HUES64 (cell line): ENCODE measurements at regions not wholly inside any gene's neighbourhood (a gene's known extent, or its start where the extent isn't known, plus 50 kb on each side); places are given as distances from the start of the nearest gene placed in this dataset.

ENCODE experiments used
- H3K27ac ChIP-seq: 2 replicates; pipeline ENCODE4 v1.7.0; 2013; ENCODE audit warnings: low read depth, low read length, inconsistent platforms
- H3K27me3 ChIP-seq: 2 replicates; pipeline ENCODE4 v1.6.1; 2013; ENCODE audit warnings: mild to moderate bottlenecking, low read length; ENCODE audit not compliant: insufficient read depth
- H3K36me3 ChIP-seq: 2 replicates; pipeline ENCODE4 v1.6.1; 2013; ENCODE audit warnings: mild to moderate bottlenecking, low read length; ENCODE audit not compliant: insufficient read depth
- H3K4me1 ChIP-seq: 2 replicates; pipeline ENCODE4 v1.6.1; 2013; ENCODE audit warnings: mild to moderate bottlenecking, low read length, moderate library complexity; ENCODE audit not compliant: insufficient read depth
- H3K4me3 ChIP-seq: 2 replicates; pipeline ENCODE4 v1.5.1; 2013; ENCODE audit warnings: mild to moderate bottlenecking, low read length, moderate library complexity
- H3K9ac ChIP-seq: 2 replicates; pipeline ENCODE4 v1.6.1; 2013; ENCODE audit warnings: mild to moderate bottlenecking, low read depth, low read length
- H3K9me3 ChIP-seq: 2 replicates; pipeline ENCODE4 v1.6.1; 2013; ENCODE audit warnings: low read depth, low read length; ENCODE audit not compliant: insufficient read depth
- WGBS: fragments of 150-250, 120-280 bp; methylation state at CpG from one replicate; pipeline ENCODE4 v1.1.7; 2013; ENCODE audit warnings: missing lambda C conversion rate; 5-methylcytosine and 5-hydroxymethylcytosine counted together

DNA sequence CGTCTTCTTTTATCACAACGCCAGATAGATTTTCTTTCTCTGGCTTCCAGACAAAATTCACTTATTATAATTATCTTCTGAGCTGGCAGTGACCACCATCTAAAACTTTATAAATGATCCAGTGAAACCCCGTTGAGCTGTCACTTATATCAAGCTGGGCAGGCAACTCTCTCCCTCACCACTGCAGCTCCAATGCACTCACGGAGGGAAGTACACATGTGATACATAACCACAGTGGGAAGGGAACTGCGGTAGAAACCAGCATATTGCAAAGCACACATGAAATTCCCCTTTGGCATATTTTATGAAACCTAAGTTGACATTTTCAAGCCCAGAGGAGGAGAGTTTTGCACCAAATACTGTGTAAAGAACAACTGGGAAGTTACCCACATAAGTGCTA is 536.9 kb downstream of the HACE1 start:
- Histone ChIP-seq H3K9me3 (no peaks in the 10 kb centered on the region), H3K9ac (no peak overlapping the region), H3K27me3 (no peaks in the 10 kb centered on the region), H3K27ac (no peak overlapping the region), H3K36me3 (no peaks in the 10 kb centered on the region), H3K4me3 (no peak overlapping the region), H3K4me1 (peaks cover 6% of the 10 kb centered on the region; the same call in 1 of the 2 replicates)
- WGBS: 95% methylated on average over 5 of the region's 5 CpGs

DNA sequence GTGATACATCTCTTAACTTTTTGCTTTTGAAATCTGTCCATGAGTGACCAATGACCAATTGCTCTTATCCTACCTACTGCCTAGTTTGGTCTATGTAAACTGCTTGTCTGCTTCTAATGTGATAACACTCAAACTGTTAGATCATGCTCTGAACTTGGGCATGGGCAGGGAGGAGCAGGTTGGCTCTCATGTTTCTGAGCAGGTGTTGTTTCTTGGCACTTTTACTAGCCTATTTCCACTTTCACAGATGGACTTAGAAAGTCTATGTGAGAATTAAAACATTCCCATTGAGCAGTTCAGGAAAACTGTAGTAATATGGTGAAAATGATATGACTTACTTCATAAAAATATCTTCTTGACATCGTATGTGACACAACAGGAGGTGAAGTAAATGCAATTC is 538.4 kb downstream of the HACE1 start:
- Histone ChIP-seq H3K9ac (no peak overlapping the region), H3K4me3 (no peak overlapping the region), H3K27me3 (no peaks in the 10 kb centered on the region), H3K4me1 (peaks cover 4% of the 10 kb centered on the region; the same call in 1 of the 2 replicates), H3K27ac (no peak overlapping the region), H3K36me3 (no peaks in the 10 kb centered on the region), H3K9me3 (no peaks in the 10 kb centered on the region)
- no CpG with 5 or more reads among the region's 1 CpG for WGBS

DNA sequence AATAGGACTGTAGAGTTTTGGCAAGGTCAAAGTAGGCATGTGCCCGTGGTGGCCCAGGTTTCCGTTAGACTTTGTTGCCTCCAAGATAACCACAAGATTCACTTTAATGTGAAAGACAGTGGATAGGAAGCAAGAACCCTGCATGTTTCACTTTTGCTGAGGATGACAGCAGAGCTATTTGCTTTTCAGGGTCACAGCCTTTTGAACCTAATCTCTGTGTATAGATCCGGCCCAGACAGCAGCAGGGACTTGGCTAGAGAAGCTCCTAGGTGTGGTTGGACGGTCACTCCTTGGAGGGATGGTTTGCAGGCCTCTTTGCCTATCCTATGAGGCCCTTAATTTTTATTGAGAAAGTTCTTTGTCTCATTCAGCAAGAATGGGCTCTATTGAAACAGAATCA is 538.8 kb downstream of the HACE1 start:
- H3K27me3 ChIP-seq: no peaks in the 10 kb centered on the region
- H3K9me3 ChIP-seq: no peaks in the 10 kb centered on the region
- no peak overlapping the region for H3K9ac ChIP-seq
- H3K4me1 ChIP-seq: peaks cover 2% of the 10 kb centered on the region; the same call in 1 of the 2 replicates
- H3K4me3 ChIP-seq: no peak overlapping the region
- H3K27ac ChIP-seq: no peak overlapping the region
- WGBS: 69% methylated on average over 4 of the region's 4 CpGs
- no peaks in the 10 kb centered on the region for H3K36me3 ChIP-seq

DNA sequence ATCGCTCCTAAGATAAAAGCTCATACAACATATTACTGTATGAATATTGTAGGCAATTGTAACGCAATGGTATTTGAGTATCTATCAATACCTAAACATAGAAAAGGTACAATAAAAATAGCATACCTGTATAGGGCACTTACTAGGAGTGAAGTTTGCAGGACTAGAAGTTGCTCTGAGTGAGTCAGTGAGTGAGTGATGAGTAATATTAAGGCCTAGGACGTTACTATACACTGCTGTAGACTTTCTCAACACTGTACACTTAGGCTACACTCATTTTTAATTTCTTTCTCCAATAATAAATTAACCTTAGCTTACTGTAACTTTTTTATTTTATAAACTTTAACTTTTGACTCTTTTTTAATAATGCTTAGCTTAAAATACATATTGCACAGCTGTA is 546.9 kb downstream of the HACE1 start:
- Histone ChIP-seq H3K36me3 (no peaks in the 10 kb centered on the region), H3K27me3 (no peaks in the 10 kb centered on the region), H3K27ac (no peak overlapping the region), H3K4me3 (no peak overlapping the region), H3K4me1 (no peaks in the 10 kb centered on the region), H3K9me3 (no peaks in the 10 kb centered on the region), H3K9ac (no peak overlapping the region)
- WGBS: 83% methylated on average over 1 of the region's 3 CpGs

DNA sequence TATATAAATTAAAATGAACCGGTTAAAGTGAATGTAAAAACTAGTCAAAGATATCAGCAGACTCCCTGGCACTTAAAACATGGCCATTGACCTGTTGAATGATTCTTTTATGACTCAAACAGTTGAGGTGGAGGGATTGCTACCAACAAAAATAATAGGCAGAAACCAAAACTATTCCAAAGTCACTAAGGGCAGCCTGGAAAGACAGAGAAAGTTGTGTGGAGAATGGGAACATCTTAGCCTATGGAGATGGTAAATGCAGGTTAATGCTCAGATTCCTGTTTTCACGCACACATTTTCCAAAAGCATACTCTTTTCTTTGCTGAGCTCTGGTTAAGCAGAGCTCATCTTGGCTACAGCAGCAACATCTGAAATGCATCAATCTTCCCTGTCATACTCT is 553.5 kb downstream of the HACE1 start:
- Histone ChIP-seq H3K27ac (no peak overlapping the region), H3K36me3 (no peaks in the 10 kb centered on the region), H3K9me3 (no peaks in the 10 kb centered on the region), H3K9ac (no peak overlapping the region), H3K27me3 (no peaks in the 10 kb centered on the region), H3K4me1 (peaks cover 3% of the 10 kb centered on the region; the same call in 1 of the 2 replicates), H3K4me3 (no peak overlapping the region)
- 97% methylated on average over 1 of the region's 2 CpGs for WGBS

DNA sequence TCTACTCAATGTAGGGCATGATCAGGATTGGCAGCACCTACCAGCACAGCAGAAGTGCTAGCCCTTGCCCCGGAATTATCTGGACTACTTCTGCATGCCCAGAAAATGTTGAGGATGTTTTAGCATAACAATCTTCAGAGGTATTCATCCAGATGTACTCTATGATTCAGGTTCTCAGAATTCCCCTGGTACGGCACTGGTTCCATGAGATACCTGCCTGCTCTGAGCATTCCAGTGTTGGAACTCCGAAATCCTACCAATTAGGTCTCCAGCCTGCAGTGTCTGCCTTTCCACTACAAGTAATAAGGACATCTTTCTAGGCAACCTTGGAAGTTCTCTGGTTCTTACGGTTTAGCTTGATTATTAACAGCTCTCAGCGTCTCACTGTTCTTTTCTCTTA is 554.5 kb downstream of the HACE1 start:
- Histone ChIP-seq H3K9ac (no peak overlapping the region), H3K27me3 (no peaks in the 10 kb centered on the region), H3K36me3 (no peaks in the 10 kb centered on the region), H3K4me1 (peaks cover 4% of the 10 kb centered on the region; the same call in 1 of the 2 replicates), H3K9me3 (no peaks in the 10 kb centered on the region), H3K4me3 (no peak overlapping the region), H3K27ac (no peak overlapping the region)
- WGBS: 97% methylated on average over 5 of the region's 5 CpGs

DNA sequence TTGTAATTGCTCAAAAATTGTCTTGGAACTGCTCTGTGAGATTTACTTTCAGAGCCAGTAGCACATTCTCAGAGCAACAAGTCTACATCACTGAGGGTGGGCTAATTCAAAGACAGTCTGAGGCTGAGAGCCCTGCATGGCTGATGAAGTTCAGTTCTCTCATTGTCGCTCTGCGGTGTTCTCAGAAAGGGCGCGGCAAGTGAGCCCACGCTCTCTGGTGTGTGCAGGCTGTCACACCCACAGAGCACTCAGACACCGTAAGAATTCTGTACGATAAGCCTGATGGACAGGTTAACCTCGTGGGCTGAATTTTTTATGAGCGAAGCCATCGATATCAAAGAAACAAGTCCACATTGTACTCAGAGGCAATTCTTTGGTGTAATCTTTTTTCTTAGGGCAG is 557.8 kb downstream of the HACE1 start:
- no peaks in the 10 kb centered on the region for H3K36me3 ChIP-seq
- peaks cover 4% of the 10 kb centered on the region; the same call in 1 of the 2 replicates for H3K4me1 ChIP-seq
- H3K27me3 ChIP-seq: no peaks in the 10 kb centered on the region
- no peaks in the 10 kb centered on the region for H3K9me3 ChIP-seq
- no peak overlapping the region for H3K4me3 ChIP-seq
- H3K27ac ChIP-seq: no peak overlapping the region
- WGBS: 83% methylated on average over 10 of the region's 10 CpGs
- no peak overlapping the region for H3K9ac ChIP-seq

DNA sequence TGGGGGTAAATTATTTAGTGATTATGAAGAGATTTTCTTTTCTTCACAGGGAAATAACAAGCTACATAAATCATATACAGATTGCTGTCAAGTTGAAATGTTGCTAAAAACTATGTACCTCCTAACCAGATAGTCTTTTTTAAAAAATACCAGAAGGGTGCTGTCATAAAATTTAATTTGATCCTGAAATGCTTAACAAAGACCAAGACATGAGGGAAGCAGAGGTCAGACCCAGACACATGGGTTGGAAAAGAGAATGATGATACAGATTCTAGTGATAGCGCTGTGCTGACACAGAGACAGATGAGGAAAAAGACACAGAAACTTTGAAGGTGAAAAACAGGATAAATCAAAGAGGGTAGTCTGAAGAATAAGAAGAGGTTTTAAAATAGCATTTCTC is 573.1 kb downstream of the HACE1 start:
- no peak overlapping the region for H3K9ac ChIP-seq
- H3K9me3 ChIP-seq: no peaks in the 10 kb centered on the region
- WGBS: 95% methylated on average over 1 of the region's 1 CpG
- H3K27ac ChIP-seq: no peak overlapping the region
- H3K27me3 ChIP-seq: no peaks in the 10 kb centered on the region
- no peaks in the 10 kb centered on the region for H3K36me3 ChIP-seq
- no peak overlapping the region for H3K4me3 ChIP-seq
- H3K4me1 ChIP-seq: peaks cover 6% of the 10 kb centered on the region; the same call in 1 of the 2 replicates

DNA sequence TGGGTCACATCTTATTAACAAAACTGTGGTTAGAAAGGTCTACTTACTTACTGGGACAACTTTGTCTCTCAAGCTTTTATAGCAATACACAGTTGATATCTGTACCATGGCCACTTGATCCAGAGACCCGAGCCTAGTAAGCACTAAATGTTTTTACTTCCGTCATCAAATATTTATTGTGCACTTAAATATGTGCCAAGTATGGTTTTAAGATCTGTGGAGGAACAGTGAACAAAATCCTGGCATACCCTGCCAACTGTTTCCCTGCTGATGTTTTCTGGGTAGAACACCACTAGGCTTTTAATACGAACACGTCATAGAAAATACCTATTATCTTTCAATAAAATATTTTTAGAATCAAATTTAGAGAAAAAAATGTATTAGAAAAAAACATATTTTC is 574.8 kb downstream of the HACE1 start:
- H3K27me3 ChIP-seq: no peaks in the 10 kb centered on the region
- no peak overlapping the region for H3K9ac ChIP-seq
- no peaks in the 10 kb centered on the region for H3K36me3 ChIP-seq
- WGBS: 95% methylated on average over 2 of the region's 4 CpGs
- no peak overlapping the region for H3K27ac ChIP-seq
- H3K4me3 ChIP-seq: no peak overlapping the region
- H3K4me1 ChIP-seq: no peaks in the 10 kb centered on the region
- no peaks in the 10 kb centered on the region for H3K9me3 ChIP-seq

DNA sequence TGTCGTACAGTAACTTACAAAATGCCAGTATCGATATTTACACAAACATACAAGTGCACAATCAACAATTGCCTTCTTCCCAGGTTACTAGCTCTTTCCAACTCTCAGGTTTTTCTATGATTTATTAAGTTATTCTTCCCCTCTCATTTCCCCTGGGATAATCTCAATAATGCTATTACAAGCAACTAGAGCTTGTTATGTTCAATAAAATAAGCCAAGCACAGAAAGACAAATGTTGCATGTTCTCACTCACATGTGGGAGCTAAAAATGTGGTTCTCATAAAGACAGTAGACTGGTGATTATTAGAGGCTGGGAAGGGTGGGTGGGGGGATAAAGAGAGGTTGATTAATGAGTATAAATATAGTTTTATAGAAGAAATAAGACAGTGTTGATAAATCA is 577.1 kb downstream of the HACE1 start:
- H3K4me1 ChIP-seq: no peaks in the 10 kb centered on the region
- no peaks in the 10 kb centered on the region for H3K27me3 ChIP-seq
- WGBS: 97% methylated on average over 2 of the region's 2 CpGs
- no peak overlapping the region for H3K27ac ChIP-seq
- H3K9ac ChIP-seq: no peak overlapping the region
- H3K9me3 ChIP-seq: no peaks in the 10 kb centered on the region
- no peak overlapping the region for H3K4me3 ChIP-seq
- H3K36me3 ChIP-seq: no peaks in the 10 kb centered on the region

DNA sequence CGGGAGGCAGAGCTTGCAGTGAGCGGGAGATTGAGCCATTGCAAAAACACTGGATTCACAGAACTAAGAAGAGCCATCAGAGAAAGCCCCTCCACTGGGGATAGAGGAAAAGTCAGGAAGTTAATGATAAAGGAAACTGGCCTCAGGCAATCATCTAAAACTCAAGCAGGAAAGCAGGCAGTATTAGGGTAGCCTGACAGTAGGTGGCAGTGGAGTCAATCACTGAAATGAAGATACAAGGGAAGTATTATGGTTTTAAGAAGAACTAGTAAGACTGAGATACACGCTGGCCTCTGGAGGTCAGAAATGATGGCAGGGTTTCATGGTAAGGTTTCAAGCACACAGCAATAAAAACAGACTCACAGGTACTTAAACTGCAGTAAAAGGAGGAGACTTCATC is 578.3 kb downstream of the HACE1 start:
- Histone ChIP-seq H3K4me1 (no peaks in the 10 kb centered on the region), H3K27ac (no peak overlapping the region), H3K36me3 (no peaks in the 10 kb centered on the region), H3K27me3 (no peaks in the 10 kb centered on the region), H3K9ac (no peak overlapping the region), H3K4me3 (no peak overlapping the region), H3K9me3 (no peaks in the 10 kb centered on the region)
- WGBS: 79% methylated on average over 3 of the region's 3 CpGs

DNA sequence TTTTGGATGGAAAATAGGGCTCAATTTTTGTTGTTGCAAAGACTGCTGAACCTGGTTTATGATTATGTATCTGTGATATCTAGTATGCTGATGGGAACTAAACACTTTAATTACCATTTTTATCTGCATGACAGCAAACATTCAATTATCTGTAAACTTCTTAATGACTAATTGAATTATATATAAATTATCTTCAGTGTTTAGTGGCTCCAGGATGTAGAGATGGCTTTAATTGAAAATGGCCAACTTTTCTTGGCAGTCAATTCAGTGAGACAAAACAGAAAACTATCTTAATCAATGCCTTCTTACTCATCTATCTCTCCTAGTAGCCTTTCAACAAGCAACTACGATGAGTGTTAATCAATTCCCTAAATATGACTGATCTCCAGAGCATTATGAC is 591.3 kb downstream of the HACE1 start:
- no peaks in the 10 kb centered on the region for H3K27me3 ChIP-seq
- H3K4me1 ChIP-seq: no peaks in the 10 kb centered on the region
- H3K9ac ChIP-seq: no peak overlapping the region
- H3K9me3 ChIP-seq: no peaks in the 10 kb centered on the region
- 93% methylated on average over 1 of the region's 1 CpG for WGBS
- H3K36me3 ChIP-seq: no peaks in the 10 kb centered on the region
- no peak overlapping the region for H3K27ac ChIP-seq
- H3K4me3 ChIP-seq: no peak overlapping the region
